HG02943 (cell line): ENCODE measurements at regions not wholly inside any gene's neighbourhood (a gene's known extent, or its start where the extent isn't known, plus 50 kb on each side); places are given as distances from the start of the nearest gene placed in this dataset.

Experiments
- ATAC-seq: cut with Tn5 transposase; IDR thresholded peaks from one replicate; pipeline ENCODE4 v1.9.1; 2021; ENCODE audit warnings: mild to moderate bottlenecking, low read depth, moderate library complexity; ENCODE audit not compliant: unreplicated experiment

DNA sequence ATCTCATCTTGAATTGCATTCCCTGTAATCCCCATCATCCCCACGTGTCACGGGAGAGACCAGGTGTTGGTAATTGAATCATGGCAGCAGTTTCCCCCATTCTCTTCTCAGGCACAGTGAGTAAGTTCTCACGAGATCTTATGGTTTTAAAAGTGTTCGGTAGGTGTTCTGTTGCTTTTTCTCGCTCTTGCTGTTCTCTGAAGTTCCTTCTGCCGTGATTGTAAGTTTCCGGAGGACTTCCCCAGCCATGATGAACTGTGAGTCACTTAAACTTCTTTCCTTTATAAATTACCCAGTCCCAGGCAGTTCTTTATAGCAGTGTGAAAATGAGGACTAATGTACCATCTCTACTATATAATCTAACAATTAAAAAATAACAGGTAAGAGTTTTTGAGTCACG lies 409.9 kb upstream of the NRXN1 start:
- no peak for ATAC-seq

GRCh38 chr2:51424418-51424817 lies 392.5 kb upstream of the NRXN1 start:
- ATAC-seq, result no peak

- no peak for ATAC-seq
Observed at GRCh38 chr2:51420511-51420910, 388.6 kb upstream of the NRXN1 start.

- ATAC-seq, result no peak
Observed at GRCh38 chr2:51413726-51414125, 381.8 kb upstream of the NRXN1 start.

- no peak for ATAC-seq
Observed at GRCh38 chr2:51410331-51410730, 378.4 kb upstream of the NRXN1 start.

GRCh38 chr2:51409920-51410319 lies 378.0 kb upstream of the NRXN1 start:
- ATAC-seq, result no peak

DNA sequence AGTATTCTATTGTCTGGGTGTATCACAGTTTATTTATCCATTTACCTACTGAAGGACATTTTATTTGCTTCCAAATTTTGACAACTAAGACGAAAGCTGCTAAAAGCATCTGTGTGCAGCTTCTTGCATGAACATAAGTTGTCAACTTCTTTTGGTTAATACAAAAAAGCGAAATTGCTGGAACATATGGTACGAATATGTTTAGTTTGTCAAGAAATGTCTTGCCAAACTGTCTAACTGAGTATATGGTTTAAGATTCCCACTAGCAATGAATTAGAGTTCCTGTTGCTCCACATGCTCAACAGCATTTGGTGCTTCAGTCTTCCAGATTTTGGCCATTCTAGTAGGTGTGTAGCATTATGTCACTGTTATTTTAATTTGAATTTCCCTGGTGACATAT lies 372.3 kb upstream of the NRXN1 start:
- no peak for ATAC-seq

GRCh38 chr2:51401546-51401945 lies 369.6 kb upstream of the NRXN1 start:
- ATAC-seq, result no peak

DNA sequence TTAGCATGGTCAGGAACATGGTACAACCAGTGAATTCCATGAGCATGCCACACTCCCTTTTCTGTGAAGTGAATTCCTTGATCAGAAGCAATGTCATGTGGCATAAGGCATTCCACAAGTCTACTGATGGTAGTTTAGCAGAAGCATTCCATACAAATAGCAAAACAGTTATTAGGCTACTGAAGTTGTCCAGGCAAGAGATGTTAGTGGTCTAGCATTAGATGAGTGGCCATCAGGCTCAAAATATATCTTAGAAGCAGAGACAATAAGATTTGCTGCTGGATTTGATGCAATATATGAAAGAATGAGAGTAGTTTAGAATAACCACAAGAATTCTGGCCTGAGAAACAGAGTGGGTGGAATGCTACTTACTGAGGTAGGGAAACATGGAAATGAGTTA lies 355.3 kb upstream of the NRXN1 start:
- ATAC-seq, result no peak

GRCh38 chr2:51379997-51380396 lies 348.1 kb upstream of the NRXN1 start:
- no peak for ATAC-seq

- ATAC-seq, result no peak
Observed at GRCh38 chr2:51368250-51368649, 336.3 kb upstream of the NRXN1 start.

GRCh38 chr2:51350100-51350499 lies 318.2 kb upstream of the NRXN1 start:
- no peak for ATAC-seq

DNA sequence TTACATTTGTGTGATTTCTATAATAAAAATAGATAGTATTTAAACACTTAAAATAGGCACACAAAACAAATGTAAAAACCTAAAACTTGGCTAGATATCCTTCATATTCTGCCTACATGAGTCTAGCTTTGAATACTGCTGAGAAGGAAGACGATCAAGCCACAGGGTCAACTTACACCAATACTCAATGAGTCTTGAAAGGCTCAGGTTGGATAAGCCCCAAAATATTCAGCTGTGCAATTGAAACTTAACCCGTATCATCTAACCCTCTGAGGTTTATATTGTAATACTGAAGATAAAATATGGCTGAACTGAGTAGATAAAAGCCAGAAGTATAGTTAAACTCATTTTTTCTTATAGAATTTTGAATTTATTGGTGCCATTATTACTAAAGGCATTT lies 313.0 kb upstream of the NRXN1 start:
- no peak for ATAC-seq

DNA sequence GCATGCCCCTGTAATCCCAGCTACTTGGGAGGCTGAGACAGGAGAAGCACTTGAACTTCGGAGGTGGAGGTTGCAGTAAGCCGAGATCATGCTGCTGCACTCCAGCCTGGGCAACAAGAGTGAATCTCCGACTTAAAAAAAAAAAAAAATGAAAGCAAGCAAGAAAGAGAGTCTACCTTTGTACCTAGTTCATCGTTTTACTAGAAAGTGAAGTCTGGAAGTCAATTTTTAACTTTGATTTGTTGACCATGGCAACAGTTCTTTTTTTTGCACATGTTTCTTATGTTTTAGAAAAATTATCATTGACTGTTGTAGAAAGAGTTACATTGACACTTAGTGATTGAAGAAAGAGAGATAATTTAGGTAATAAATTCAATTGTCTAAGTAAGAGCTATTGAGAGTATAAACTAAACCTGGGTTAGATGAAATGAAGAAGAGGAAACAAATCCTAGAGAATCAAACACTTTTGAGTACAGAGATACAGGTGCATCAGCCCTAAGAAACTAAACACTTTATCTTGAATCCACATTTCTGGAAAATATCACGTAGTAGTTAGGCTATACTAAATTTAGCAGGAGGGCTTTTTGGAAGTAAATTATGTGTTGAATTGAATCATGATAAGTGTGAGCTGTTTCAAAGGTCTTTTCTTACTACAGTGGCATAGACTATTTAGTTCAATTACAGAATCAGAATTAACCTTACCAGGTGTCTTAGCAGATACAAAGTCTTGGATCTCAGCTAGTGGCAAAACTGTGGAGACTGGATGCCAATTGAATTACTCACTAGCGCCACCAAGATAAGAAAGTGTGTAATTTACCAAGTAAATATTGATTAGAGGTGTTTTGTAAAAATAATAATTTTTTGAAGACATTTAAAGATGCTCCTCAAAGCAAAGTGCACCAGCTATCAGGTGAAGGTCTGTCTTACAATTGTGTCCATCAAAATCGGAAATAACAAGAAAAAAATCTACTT lies 303.4 kb upstream of the NRXN1 start:
- ATAC-seq, result no peak

GRCh38 chr2:51329512-51329911 lies 297.6 kb upstream of the NRXN1 start:
- ATAC-seq, result no peak

DNA sequence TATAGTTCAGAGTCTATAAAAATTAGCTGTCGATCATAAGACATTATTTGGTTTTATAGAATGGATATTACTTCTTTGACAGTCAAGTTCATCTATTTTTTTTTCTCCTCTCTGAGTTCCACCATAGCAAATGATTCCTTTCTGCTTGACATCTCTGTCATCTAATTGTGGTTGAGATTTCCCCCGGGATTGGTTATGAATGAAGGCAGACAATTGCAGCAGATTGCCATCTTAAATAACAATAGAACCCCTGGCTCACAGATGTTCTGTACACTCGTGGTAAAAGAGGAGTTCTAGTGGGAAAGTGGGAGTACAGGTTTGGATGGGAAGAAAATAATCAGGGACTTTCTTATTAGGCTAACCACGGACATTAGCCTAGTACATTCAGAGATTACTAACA lies 292.1 kb upstream of the NRXN1 start:
- no peak for ATAC-seq

- no peak for ATAC-seq
Observed at GRCh38 chr2:51322613-51323012, 290.7 kb upstream of the NRXN1 start.

- ATAC-seq, result no peak
Observed at GRCh38 chr2:51304311-51304710, 272.4 kb upstream of the NRXN1 start.

DNA sequence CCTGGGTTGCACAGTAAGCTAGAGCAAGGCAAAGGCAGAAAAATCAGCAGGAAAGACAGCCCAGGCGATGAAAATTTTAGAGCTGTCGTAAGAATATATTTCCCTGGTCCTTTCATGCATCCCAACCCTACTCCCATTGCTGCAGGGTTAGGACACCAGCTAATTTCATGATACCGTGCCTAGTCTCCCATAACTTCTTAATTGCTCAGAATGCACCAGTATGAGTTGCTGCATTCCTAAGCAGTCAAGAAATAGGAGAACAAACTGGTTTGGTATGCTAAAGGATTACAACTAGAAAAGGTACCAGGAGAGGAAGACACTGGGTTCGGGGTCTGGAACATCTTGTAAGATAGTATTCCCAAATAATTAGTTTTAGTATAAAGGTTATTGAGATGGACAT lies 269.4 kb upstream of the NRXN1 start:
- no peak for ATAC-seq

DNA sequence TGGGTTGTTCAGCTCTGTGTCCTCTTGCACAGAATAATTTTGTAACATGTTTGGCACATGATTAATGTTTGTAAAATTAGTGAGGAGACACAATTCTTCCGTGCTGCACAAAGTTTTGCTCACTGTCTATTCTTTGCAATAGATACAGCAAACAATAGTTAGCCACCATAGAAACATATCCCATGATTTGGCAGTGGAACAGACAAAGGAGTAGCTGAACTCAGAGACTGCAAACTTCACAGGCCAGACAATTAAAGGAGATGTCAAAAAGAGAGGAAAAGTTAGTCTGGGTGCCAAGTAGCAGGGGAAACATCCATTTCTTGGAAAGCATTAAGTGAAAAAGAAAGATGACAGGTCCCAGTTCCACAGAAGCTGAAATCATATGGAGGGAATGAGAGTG lies 267.4 kb upstream of the NRXN1 start:
- ATAC-seq, result no peak

- ATAC-seq, result no peak
Observed at GRCh38 chr2:51297488-51297887, 265.6 kb upstream of the NRXN1 start.

GRCh38 chr2:51293566-51294200 lies 261.8 kb upstream of the NRXN1 start:
- ATAC-seq, result no peak
